GM18861 (cell line): ENCODE measurements at regions not wholly inside any gene's neighbourhood (a gene's known extent, or its start where the extent isn't known, plus 50 kb on each side); places are given as distances from the start of the nearest gene placed in this dataset.
"Not testable (repeated sequence)": the region's sequence is repeated elsewhere in the genome, so short reads cannot be mapped to it uniquely, and the experiment has no call there.

ENCODE experiments used
- ATAC-seq: cut with Tn5 transposase; IDR thresholded peaks from one replicate; pipeline ENCODE4 v1.9.1; 2021; ENCODE audit not compliant: unreplicated experiment

DNA sequence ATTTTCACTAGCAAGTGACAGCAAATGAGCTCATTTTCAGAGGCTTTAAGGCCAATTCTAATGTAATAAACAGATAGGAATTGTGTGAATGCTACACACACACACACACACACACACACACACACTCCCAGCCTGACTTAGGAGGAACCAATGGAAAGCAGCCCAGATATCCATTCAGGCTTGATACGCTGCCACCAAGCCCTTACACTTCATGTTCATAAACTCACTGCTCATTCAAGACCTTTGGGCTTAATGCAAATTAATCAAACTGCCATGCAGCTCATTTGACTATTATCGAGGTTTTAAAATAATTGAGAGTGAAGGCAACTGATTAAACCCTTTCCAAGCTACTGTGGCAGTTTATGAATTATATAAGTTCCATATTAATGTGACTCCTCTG, 298.9 kb upstream of the NCKAP5 start:
- no peak for ATAC-seq

DNA sequence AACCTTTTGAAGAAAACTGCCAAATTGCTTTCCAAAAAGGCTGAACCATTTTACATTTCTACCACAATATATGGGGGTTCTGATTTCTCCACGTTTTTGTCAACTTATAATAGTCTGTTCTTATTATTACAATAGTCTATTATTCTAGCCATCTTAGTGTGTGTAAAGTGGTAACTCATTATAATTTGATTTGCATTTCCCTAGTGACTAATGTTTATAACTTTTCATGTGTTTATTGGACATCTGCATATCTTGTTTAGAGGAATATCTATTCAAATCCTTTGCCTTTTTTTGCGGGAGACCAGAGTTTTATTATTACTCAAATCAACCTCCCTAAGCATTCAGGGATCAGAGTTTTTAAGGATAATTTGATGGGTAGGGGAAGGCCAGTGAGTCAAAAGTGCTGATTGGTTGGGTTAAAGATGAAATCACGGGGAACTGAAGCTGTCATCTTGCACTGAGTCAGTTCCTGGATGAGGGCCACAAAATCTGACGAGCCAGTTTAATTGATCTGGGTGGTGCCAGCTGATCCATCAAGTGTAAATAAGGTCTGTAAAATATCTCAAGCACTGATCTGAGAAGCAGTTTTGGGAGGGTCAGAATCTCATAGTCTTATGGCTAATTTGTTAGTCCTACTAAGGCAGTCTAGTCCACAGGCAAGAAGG, 303.4 kb upstream of the NCKAP5 start:
- no peak for ATAC-seq

DNA sequence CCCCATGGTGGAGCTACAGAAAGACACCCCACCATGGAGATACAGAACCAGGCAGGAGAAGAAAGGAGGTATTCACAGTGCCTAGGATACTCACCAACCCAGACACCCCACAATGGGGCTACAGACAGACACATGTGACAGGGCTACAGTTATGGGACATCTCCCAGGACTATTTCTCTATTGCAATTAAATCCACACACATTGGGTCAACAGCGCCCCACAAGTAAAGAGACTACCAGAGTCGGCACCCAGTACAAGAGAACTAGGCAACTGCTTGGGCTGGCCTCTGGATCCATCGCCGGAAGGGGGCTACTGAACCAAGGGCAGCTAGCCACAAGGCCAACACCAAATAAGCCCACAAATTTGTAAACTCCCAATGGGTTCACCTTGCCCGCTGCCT, 310.1 kb upstream of the NCKAP5 start:
- no peak for ATAC-seq

DNA sequence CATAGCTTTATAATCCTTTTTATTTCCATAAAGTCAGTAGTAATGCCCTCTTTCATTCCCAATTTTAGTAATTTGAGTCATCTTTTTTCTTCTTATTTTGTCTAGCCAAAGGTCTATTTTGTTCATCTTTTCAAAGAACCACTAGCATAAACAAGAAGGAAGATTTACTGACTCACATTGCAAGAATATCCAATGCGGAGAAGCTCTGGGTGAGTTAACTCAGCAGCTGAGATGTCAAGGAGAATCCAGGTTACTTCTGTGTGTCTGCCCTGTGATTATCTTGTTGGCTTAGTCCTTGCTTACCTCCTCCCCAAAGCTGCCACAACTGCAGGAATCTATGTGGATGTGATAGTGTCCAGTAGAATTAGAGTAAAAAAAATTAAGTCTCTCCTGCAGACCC, 311.4 kb upstream of the NCKAP5 start:
- ATAC-seq = no peak

DNA sequence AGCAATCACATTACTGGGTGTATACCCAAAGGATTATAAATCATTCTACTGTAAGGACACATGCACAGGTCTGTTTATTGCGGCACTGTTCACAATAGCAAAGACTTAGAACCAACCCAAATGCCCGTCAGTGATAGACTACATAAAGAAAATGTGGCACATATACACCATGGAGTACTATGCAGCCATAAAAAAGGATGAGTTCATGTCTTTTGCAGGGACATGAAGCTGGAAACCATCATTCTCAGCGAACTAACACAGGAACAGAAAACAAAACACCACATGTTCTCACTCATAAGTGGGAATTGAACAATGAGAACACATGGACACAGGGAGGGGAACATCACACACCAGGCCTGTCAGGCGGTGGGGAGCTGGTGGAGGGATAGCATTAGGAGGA, 313.9 kb upstream of the NCKAP5 start:
- ATAC-seq = not testable (repeated sequence)

- ATAC-seq = no peak
Observed at GRCh38 chr2:133884739-133885381, 316.6 kb upstream of the NCKAP5 start.

- no peak for ATAC-seq
Observed at GRCh38 chr2:133885847-133886246, 317.6 kb upstream of the NCKAP5 start.

GRCh38 chr2:133886735-133887675, 318.7 kb upstream of the NCKAP5 start:
- ATAC-seq = no peak

DNA sequence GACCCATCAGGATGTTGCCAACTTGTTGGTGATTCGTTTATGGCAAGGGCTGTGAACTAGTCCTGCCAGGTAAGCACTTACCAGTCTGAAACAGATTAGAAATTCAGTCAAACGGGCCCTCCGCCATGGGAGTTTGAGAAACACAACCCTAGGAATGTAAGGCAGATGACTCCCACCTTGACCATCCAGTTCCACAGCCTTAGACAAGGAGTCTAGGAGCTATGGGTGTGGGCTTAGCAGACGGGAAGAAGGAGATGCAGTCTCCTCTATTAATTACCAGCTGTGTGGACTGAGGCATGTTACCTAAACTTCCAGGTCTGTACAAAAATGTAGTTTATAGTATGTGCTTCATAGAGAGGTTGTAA, 319.4 kb upstream of the NCKAP5 start:
- no peak for ATAC-seq

DNA sequence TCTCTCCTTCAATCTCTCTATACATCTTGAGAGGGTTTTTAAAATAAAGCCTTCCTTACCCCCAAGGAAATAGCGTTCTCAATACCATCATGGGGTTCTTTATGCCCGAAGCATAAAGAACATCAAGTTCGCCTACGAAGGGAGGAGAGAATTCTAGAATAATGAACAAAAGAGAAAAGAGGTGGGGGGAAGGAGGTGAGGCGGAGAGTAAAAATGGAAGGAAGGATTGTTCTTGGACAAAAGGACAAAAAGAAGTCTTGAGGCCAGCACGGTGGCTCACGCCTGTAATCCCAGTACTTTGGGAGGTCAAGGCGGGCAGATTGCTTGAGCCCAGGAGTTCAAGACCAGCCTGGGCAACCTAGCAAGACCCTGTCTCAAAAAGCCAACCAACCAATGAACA, 319.8 kb upstream of the NCKAP5 start:
- ATAC-seq = no peak

GRCh38 chr2:133888621-133889219, 320.5 kb upstream of the NCKAP5 start:
- ATAC-seq = no peak

DNA sequence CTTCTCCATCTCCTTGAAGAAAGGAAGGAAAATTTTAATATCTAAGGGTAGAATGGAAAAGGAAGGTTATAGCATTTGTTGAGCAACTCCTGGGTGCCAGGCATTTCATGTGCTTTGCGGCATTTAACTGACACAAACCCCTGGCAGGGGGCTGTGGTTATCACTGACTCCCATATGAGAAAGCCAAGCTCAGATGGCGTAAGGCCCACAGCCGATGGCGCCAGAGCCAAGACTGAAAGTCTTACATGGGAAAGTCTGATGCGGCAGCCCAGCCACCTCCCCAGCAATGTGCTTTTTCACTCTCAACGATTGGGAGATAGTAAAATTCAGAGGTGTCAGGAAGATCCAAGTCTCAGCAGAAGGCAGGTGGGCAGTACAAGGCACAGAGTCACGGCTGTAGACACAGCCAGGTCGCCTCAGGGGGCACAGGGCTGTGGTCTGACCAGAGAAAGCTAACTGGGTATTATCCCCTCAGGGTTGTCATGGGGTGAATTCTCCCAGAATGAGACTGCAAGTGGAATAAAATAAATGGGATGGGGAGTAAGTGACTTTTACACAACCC, 324.2 kb upstream of the NCKAP5 start:
- ATAC-seq = no peak

DNA sequence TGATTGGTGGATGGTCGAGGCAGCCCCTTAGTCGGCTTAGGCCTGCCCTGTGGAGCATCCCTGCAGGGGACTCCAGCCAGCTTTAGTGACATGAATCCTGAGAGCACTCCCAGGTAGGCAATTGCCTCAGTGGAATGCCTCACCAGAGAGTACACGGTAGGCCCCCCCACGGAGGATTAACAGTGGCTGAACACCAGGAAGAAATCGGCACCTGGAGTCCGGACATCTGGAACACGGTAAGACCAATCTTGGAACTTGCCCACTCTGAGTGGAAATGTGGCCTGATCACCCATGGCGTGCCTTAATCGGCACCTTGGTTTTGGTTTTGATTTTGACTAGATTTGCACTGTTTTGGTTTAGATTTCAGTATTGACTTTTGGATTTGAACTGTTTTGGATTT, 326.2 kb upstream of the NCKAP5 start:
- no peak for ATAC-seq

DNA sequence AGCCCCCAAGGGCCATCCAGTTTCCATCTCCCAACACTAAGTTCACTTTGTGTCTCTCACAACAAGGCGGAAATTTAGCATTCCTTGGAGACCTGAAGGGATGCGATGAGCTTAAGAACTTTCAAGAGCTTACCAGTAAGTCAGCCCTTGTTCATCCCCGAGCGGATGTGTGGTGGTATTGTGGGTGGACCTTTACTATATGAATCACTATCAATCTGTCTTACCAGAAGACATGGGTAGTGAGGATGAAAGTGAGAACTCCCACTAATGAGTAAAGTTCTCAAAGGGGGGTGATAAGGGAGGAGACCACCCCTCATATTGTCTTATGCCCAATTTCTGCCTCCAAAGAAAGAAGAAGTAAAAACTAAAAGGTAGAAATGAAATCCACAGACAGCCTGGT, 329.6 kb upstream of the NCKAP5 start:
- ATAC-seq = not testable (repeated sequence)

- ATAC-seq = no peak
Observed at GRCh38 chr2:133900909-133901308, 332.6 kb upstream of the NCKAP5 start.

DNA sequence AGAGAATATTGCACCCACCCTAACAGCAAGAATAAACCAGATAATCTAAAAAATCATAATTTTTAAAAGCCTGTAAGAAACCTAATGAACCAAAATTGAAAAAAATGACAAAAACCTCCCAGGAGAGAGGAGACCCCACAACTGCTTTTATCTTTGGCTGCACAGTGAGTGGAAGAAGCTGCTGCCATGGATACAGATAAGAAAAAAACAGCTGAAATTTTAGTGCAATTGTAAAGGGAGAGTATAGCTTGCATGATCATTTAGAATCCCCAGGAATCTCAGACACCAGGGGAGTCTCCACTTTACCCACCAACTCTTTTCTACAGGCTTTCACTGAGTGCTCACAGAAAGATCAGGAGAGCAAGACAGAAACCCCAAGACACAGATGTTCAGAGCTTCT, 338.1 kb upstream of the NCKAP5 start:
- no peak for ATAC-seq

- ATAC-seq = no peak
Observed at GRCh38 chr2:133906926-133907325, 338.7 kb upstream of the NCKAP5 start.

GRCh38 chr2:133908171-133908570, 339.9 kb upstream of the NCKAP5 start:
- ATAC-seq = no peak

DNA sequence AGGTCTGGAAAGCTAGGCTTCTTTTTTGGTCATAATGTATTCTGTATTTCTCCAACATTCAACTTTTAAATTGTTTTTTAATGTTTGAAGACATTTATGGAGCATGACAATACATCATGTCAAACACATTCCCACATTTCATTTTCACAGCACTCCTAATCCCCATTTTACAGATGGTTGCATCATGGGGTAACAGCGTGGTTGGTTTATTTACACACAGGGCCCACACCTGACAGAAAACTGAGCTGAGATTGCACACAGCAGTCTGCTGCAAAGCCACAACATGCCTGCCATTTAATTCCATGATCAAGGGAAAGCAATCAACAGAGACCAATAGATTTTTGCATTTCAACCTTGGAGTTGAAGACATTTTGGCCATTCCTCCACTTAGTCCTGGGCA, 335.7 kb upstream of the MGAT5 start:
- ATAC-seq = no peak

DNA sequence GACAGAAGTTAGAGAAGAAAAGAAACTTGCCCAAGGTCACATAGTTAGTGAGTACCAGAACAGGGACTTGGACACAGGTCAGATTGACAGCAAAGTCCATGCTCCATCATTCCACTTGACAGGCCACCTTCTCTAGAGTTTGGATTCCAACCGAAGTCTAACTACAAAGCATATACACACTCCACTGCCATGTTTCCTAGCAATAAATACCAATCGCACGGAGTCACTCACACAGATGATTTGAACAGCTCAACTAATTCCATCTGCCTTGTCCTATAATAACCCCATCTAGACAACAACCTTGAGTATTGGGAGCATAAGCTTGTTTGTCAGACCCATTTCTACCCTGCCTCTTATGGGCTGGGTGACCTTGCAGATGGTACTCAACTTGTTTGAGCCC, 334.6 kb upstream of the MGAT5 start:
- no peak for ATAC-seq

DNA sequence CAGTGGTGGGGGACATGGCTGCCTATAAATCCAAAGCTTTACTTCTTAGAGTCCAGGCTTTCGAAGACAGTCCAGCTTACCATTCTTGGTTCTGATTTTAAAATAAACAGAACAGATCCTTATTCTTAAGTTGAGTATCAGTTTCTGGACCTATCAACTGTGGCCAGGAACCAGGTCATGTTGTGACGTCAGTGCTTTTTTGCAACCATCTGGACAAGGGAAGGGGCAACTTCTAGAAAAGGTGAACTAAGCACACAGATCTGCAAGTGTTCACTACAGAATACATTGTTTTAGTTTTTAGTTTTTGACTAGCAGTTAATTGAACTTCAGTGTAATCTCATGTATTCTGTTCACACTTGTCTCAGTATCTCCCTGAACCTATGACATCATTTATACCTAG, 326.0 kb upstream of the MGAT5 start:
- no peak for ATAC-seq
